Activated CD4-positive, alpha-beta T cell treated with anti-CD3 and anti-CD28 coated beads, Interleukin-2, amount 10 ng/mL, durations not matched to agents 7 days and 5 days (primary cell): ENCODE measurements at regions not wholly inside any gene's neighbourhood (a gene's known extent, or its start where the extent isn't known, plus 50 kb on each side); places are given as distances from the start of the nearest gene placed in this dataset.

ENCODE experiments used
- CTCF ChIA-PET: fragments of 350-600 bp; sonication (Branson Sonifier 250); formaldehyde crosslinking; loops from one replicate; lab custom pipeline; 2021; ENCODE audit warnings: antibody characterized with exemption; lab: Charles Lee
- POLR2A ChIA-PET: fragments of 350-600 bp; sonication (Branson Sonifier 250); formaldehyde crosslinking; loops from one replicate; lab custom pipeline; 2021; ENCODE audit warnings: antibody characterized with exemption; lab: Charles Lee
- DNase-seq: peaks from one replicate; pipeline ENCODE4 v3.0.0-alpha.2; 2020
- H3K27ac Mint-ChIP-seq: one replicate; pipeline ENCODE4 v1.8.0; 2021; ENCODE audit warnings: mild to moderate bottlenecking, moderate library complexity, mixed read lengths
- H3K27me3 Mint-ChIP-seq: one replicate; pipeline ENCODE4 v1.8.0; 2021; ENCODE audit warnings: mixed read lengths
- H3K36me3 Mint-ChIP-seq: one replicate; pipeline ENCODE4 v1.8.0; 2021; ENCODE audit warnings: low read depth, mixed read lengths
- H3K4me1 Mint-ChIP-seq: one replicate; pipeline ENCODE4 v1.8.0; 2021; ENCODE audit warnings: mixed read lengths
- H3K4me3 Mint-ChIP-seq: one replicate; pipeline ENCODE4 v1.8.0; 2021; ENCODE audit warnings: mild to moderate bottlenecking, moderate library complexity, mixed read lengths
- H3K9me3 Mint-ChIP-seq: one replicate; pipeline ENCODE4 v1.8.0; 2021; ENCODE audit warnings: mixed read lengths

DNA sequence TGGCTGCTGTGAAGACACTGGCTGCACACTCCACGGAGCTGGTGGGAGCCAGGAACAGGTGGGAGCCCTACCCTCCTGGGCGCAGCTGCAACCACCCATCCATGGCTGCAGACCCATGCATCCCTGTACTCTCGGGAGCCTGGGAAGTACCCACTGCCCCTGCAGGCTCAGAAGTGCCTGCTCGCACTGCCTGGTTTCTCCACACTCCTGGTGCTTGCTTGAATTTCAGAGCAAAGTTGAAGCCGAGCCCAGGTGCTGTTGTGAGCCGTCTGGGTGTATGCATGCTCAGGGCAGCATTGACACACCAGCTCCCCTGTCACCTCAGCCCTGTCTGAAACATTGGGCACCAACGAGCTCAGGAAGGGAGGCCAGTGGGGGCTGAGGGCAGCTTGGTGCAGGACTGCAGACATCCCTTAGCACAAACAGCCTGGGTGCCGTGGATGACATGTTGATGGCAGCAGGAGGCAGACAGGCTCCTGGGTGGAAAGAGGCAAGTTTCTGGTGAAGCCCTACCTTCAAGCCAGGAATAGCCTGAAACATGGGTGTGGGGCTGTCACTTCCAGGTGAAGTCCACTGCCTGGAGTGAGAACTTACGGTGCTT, 585.9 kb downstream of the PCDH18 start:
- Mint-ChIP-seq H3K27me3 (no peaks in the 10 kb centered on the region), H3K4me3 (no peak overlapping the region), H3K9me3 (peaks cover 6% of the 10 kb centered on the region), H3K36me3 (no peaks in the 10 kb centered on the region), H3K4me1 (no peaks in the 10 kb centered on the region), H3K27ac (no peak overlapping the region)
- DNase-seq = no peak
- ChIA-PET POLR2A (no interaction called here), CTCF (no interaction called here)

DNA sequence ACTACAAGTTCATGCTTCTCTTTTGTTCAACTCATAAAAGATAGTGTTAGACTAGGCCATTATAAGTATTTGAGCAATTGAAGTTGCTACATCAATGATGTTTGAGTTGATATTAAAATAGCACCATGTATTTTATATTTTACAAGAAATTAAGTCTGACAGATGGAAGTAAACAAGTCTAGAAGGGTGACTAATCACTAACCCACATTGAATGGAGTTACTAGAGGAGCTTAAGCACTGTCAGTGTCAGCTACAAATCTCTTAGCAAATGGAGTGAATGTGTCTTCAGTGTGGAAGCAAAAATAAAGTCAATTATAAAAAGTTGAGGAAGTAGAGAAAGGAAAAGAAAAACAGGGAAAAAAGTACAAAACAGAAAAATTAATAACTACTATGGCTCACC, 592.5 kb downstream of the PCDH18 start:
- H3K36me3 Mint-ChIP-seq = no peaks in the 10 kb centered on the region
- DNase-seq = no peak
- no peaks in the 10 kb centered on the region for H3K27me3 Mint-ChIP-seq
- CTCF ChIA-PET = no interaction called here
- no peaks in the 10 kb centered on the region for H3K9me3 Mint-ChIP-seq
- POLR2A ChIA-PET = no interaction called here
- H3K27ac Mint-ChIP-seq = no peak overlapping the region
- H3K4me1 Mint-ChIP-seq = no peaks in the 10 kb centered on the region
- no peak overlapping the region for H3K4me3 Mint-ChIP-seq

DNA sequence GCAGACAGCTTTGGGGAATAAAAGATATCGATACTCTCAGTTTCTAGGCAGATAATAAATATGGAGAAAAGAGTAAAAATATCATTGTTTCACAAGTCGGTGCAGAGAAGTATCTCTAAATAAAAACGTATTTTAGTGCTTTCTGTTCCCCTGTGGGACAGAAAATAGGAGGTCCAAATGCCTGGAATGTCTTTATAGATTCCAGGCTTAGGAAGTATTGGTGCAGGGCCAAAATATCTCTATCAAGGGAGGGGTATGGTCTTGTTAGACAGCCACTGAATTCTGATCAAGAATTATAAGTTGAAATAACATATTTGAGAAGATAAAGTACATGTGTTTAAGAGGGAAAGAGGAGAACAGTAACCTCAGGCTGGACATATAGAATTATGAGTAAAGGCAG, 596.4 kb downstream of the PCDH18 start:
- ChIA-PET POLR2A (no interaction called here), CTCF (no interaction called here)
- H3K36me3 Mint-ChIP-seq = no peaks in the 10 kb centered on the region
- no peak overlapping the region for H3K27ac Mint-ChIP-seq
- peaks cover 2% of the 10 kb centered on the region for H3K9me3 Mint-ChIP-seq
- H3K4me1 Mint-ChIP-seq = no peaks in the 10 kb centered on the region
- no peak overlapping the region for H3K4me3 Mint-ChIP-seq
- H3K27me3 Mint-ChIP-seq = no peaks in the 10 kb centered on the region
- DNase-seq = no peak

DNA sequence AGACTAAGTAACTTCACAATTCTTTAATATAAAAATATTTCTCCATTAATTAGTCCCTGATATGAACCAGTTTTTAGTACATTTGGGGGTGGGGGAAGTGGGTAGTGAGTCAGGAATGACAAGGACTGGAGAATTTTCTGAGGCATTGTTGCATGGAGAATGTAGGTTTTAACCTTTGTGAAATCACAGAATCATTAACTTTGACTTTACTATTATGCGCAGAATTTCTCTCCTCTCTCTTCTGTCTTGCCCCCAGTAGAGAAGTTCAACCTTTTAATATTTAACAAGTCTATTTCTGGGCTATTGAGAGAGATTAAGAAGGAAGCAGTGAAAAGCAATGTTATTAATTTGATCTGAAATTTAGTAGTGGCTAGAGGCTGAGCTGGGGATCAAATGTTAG, 597.0 kb downstream of the PCDH18 start:
- POLR2A ChIA-PET = no interaction called here

DNA sequence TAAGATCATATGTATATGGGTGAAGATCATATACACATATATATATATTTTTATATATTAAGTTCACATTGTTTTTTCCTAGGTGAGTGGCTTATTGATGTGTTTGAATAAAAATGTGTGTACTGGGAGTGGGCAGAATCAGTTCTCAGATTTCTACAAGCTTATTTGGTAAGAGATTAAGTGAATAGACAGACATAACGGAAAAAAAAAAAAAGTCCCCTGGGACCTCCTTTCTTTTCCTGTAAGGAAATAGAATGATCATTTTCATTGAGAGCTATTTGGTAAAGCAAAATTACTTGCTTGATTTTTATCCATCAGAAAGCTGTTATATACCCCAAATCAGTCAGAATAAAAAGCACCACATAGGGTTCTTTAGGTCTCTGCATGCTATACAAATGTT, 597.7 kb downstream of the PCDH18 start:
- POLR2A ChIA-PET = no interaction called here
- no peaks in the 10 kb centered on the region for H3K27me3 Mint-ChIP-seq
- peaks cover 5% of the 10 kb centered on the region for H3K9me3 Mint-ChIP-seq
- H3K36me3 Mint-ChIP-seq = no peaks in the 10 kb centered on the region
- no peaks in the 10 kb centered on the region for H3K4me1 Mint-ChIP-seq
- no peak overlapping the region for H3K4me3 Mint-ChIP-seq
- H3K27ac Mint-ChIP-seq = no peak overlapping the region
- DNase-seq = no peak
- CTCF ChIA-PET = no interaction called here

More for the DNA sequence above, 597.0 kb downstream of the PCDH18 start:
- no peaks in the 10 kb centered on the region for H3K36me3 Mint-ChIP-seq
- H3K9me3 Mint-ChIP-seq = peaks cover 2% of the 10 kb centered on the region
- no peak for DNase-seq
- CTCF ChIA-PET = no interaction called here
- H3K27me3 Mint-ChIP-seq = no peaks in the 10 kb centered on the region
- no peaks in the 10 kb centered on the region for H3K4me1 Mint-ChIP-seq
- no peak overlapping the region for H3K4me3 Mint-ChIP-seq
- H3K27ac Mint-ChIP-seq = no peak overlapping the region

DNA sequence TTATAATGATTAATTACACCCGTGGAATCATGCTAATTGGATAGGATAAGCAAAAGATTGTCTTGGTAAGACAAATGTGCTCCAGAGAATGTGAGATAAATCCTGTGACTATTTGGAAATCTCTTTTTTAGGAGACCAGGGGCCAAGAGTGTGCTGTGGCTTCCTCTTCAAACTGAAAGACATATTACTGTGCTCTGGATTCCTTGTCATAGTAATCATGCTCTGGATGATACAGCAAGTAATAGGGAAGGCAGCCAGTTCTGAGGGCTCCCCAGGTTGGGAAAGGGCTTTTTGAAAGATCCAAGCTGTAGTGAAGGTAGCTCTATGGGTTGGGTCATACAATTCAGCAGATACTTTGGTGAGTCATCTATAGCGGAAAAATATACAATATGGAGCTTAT, 600.5 kb downstream of the PCDH18 start:
- CTCF ChIA-PET = no interaction called here
- no peaks in the 10 kb centered on the region for H3K4me1 Mint-ChIP-seq
- H3K27ac Mint-ChIP-seq = no peak overlapping the region
- no peak for DNase-seq
- H3K4me3 Mint-ChIP-seq = no peak overlapping the region
- H3K36me3 Mint-ChIP-seq = no peaks in the 10 kb centered on the region
- no peaks in the 10 kb centered on the region for H3K27me3 Mint-ChIP-seq
- peaks cover 10% of the 10 kb centered on the region for H3K9me3 Mint-ChIP-seq
- POLR2A ChIA-PET = no interaction called here

DNA sequence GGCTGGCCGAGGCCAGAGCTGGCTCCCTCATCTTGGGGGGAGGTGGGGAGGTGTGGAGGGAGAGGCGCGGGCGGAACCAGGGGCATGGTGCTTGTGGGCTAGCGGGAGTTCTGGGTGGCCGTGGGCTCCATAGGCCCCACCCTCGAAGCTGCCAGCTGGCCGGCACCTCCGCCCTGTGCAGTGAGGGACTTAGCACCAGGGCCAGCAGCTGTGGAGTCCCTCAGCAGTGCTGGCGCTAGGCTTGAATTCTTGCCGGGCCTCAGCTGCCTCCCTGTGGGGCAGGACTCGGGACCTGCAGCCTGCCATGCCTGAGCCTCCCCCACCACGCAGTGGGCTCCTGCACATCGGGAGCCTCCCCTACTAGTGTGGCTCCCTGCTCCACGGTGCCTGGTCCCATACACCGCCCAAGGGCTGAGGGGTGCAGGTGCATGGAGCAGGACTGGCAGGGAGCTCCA, 603.3 kb downstream of the PCDH18 start:
- CTCF ChIA-PET = interaction anchor here (0.6 kb wide), 1 partner anchor 11 kb away, joined by 3 read pairs; no protein-coding TSS in a partner anchor
- Mint-ChIP-seq H3K4me3 (no peak overlapping the region), H3K36me3 (no peaks in the 10 kb centered on the region), H3K9me3 (peaks cover 11% of the 10 kb centered on the region), H3K27ac (no peak overlapping the region), H3K27me3 (no peaks in the 10 kb centered on the region), H3K4me1 (no peaks in the 10 kb centered on the region)
- no peak for DNase-seq
- POLR2A ChIA-PET = interaction anchor here (0.7 kb wide), 1 partner anchor 272 kb away, joined by 3 read pairs; no protein-coding TSS in a partner anchor

DNA sequence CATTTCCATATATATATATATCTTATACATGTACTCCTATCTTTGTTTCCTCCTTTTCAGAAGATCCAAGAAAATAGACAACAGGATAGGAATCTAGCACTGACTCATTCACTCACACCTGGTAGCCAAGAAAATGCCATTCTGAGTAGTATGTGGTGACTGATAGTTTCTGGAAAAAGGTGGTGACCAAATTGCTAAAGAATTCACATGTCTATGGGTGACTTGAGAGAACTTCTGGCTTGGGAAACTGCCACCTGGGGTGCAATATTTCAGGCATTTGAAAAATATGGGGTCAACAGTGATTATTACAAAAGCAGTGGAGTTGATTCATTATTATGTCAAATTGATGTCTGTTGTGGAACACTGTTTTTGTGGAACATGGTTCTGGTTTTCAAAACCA, 605.1 kb downstream of the PCDH18 start:
- Mint-ChIP-seq H3K4me1 (no peaks in the 10 kb centered on the region), H3K27ac (no peak overlapping the region), H3K4me3 (no peak overlapping the region), H3K27me3 (no peaks in the 10 kb centered on the region), H3K36me3 (no peaks in the 10 kb centered on the region), H3K9me3 (peaks cover 11% of the 10 kb centered on the region)
- ChIA-PET CTCF (no interaction called here), POLR2A (no interaction called here)
- DNase-seq = no peak

DNA sequence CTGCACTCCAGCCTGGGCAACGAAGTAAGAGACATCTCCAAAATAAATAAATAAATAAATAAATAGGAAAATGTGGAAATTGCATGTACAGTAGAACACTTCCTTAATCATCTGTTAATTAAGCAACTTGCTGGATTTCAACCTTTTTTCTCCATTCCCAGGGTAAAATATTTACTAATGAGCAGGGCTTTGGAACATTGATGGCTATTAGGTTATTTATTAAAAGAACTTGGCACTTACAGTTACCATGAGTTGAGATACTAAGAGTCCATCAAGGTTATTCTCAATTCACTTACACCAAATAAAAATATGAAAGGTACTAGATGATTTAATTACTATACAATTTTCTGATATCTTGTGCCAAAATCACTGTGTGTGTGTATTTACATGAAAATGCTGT, 607.1 kb downstream of the PCDH18 start:
- CTCF ChIA-PET = no interaction called here
- peaks cover 10% of the 10 kb centered on the region for H3K9me3 Mint-ChIP-seq

DNA sequence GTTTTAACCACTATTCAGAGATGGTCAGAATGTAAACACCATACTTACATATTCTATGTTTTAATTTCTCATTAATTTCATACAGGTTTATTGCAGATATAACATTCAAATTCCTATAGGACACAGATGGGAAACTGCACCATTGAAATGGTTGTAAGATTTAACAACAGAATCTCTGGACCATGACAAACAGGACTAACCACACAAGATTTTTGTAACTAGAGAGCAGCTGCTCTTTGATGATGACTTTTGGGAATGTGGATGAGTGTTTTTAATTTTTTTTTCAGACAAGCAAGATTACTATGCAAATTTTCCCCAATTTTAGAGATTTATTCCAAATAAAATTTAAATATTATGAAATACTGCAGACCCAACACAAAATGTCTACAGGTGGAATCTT, 610.2 kb downstream of the PCDH18 start:
- Mint-ChIP-seq H3K36me3 (no peaks in the 10 kb centered on the region), H3K4me1 (no peaks in the 10 kb centered on the region), H3K4me3 (no peak overlapping the region), H3K27ac (no peak overlapping the region), H3K27me3 (no peaks in the 10 kb centered on the region), H3K9me3 (peaks cover 3% of the 10 kb centered on the region)
- ChIA-PET CTCF (no interaction called here), POLR2A (no interaction called here)
- DNase-seq = no peak

More for the DNA sequence above, 607.1 kb downstream of the PCDH18 start:
- H3K27ac Mint-ChIP-seq = no peak overlapping the region
- H3K27me3 Mint-ChIP-seq = no peaks in the 10 kb centered on the region
- no peaks in the 10 kb centered on the region for H3K36me3 Mint-ChIP-seq
- H3K4me3 Mint-ChIP-seq = no peak overlapping the region
- no peaks in the 10 kb centered on the region for H3K4me1 Mint-ChIP-seq
- POLR2A ChIA-PET = no interaction called here
- no peak for DNase-seq

DNA sequence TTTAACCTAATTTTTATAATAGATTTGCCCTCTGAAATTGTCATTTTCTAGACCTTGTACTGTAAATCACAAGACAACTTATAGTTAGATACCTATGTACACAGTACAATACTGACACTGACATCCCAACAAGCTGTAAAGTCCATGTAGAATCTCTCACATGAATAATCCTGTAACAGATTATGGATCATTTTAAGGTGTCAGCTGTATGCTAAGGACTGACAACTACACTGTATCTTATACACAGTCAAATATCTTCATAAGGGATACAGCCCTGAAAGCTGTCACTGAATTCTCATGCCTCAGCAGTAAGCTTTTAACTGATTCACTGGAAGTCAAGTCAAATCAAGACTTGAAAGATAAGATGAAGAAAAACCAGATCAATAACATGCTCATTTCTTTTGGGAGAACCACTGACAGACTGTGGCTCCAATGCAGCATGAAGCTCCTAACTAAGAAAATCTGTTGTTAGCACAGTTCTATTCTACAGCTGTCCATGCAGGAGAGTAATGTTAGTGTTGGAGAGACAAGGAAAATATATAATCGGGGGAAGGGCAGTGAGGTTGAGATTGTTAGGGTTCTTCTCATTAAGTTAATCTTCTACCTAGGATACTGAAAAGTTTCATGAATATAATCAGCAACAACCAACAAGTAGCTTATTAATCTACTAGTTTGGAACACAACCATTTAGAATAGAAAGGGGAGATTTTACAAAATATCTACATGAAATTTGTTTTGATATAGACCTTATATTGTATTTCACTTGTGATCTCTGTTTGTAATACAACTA, 612.0 kb downstream of the PCDH18 start:
- no peak overlapping the region for H3K4me3 Mint-ChIP-seq
- H3K9me3 Mint-ChIP-seq = no peaks in the 10 kb centered on the region
- no peak overlapping the region for H3K27ac Mint-ChIP-seq
- H3K27me3 Mint-ChIP-seq = no peaks in the 10 kb centered on the region
- H3K4me1 Mint-ChIP-seq = no peaks in the 10 kb centered on the region
- no peak for DNase-seq
- CTCF ChIA-PET = no interaction called here
- H3K36me3 Mint-ChIP-seq = no peaks in the 10 kb centered on the region
- POLR2A ChIA-PET = no interaction called here

DNA sequence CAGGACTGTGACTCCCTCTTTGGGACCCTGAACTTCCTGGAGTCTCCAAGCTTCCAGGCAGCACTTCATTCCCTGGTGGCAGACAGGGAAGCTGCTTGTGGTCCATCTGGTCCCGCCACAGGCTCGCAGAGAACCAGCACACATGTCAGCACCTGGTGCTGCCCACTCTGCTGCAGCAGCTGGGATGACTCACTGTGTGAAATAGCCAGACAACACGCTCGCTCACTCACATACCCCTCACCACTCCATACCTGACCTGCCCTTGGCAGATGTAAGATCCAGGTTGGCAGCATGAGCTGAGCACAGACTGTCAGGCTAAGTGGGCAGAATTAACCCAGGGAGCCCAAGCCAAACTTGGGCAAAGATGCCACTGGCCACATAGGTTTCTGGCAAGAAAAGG, 613.5 kb downstream of the PCDH18 start:
- ChIA-PET POLR2A (no interaction called here), CTCF (no interaction called here)
- H3K4me3 Mint-ChIP-seq = no peak overlapping the region
- no peaks in the 10 kb centered on the region for H3K9me3 Mint-ChIP-seq
- H3K4me1 Mint-ChIP-seq = no peaks in the 10 kb centered on the region
- H3K27ac Mint-ChIP-seq = no peak overlapping the region
- no peaks in the 10 kb centered on the region for H3K36me3 Mint-ChIP-seq
- H3K27me3 Mint-ChIP-seq = no peaks in the 10 kb centered on the region
- no peak for DNase-seq

DNA sequence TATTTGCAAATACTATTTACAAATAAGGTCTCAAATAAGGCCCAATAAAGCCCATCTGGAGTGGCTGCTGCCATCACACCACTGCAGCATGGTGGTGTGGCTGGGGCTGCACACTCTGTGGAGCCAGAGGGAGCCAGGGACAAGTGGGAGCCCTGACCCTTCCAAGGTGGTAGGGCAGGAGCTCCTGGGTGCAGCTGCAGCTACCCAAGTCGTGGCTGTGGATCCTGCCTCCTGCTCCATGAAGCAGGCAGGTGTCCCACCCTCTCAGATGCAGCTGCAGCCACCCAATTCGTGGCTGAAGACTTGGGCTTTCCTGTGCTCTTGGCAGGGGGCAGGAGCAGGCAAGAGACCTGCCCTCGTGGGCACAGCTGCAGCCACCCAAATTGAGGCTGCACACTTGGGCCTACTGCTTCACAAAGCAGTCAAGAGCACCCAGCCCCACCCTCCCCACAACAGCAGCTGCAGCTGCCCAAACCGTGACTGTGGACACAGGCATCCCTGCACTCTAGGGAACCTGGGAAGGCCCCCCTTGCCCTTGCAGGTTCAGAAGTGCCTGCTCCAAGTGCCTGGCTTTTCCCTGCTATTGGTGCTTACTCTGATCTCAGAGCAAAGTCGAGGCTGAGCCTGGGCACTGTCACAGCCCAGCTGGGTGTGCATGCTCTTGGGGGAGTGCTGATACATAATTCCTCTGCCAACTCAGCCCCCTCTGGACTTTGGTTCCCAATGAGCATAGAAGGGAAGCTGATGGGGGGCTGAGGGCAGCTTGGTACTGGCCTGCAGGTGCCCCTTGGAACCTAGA, 614.8 kb downstream of the PCDH18 start:
- Mint-ChIP-seq H3K4me3 (no peak overlapping the region), H3K36me3 (no peaks in the 10 kb centered on the region), H3K27me3 (no peaks in the 10 kb centered on the region), H3K4me1 (no peaks in the 10 kb centered on the region), H3K9me3 (no peaks in the 10 kb centered on the region), H3K27ac (no peak overlapping the region)
- DNase-seq = no peak
- ChIA-PET POLR2A (no interaction called here), CTCF (interaction anchor here (0.6 kb wide), 1 partner anchor 11 kb away, joined by 3 read pairs; no protein-coding TSS in a partner anchor)
